Heart left ventricle (tissue), 16 donors: ENCODE measurements at regions not wholly inside any gene's neighbourhood (a gene's known extent, or its start where the extent isn't known, plus 50 kb on each side); places are given as distances from the start of the nearest gene placed in this dataset.

Experiments used
- ATAC-seq, 4 donors: fragments of 200-7000 bp; cut with Tn5 transposase; one replicate each; pipeline ENCODE4 v1.9.1; 2020 to 2022; ENCODE audit warnings: moderate library complexity in 4 of 4, mild to moderate bottlenecking in 3 of 4, moderate number of reproducible peaks in 1 of 4
- DNase-seq, 5 donors: peaks; one replicate each; pipeline ENCODE4 v3.0.0-alpha.2; 2020
- H3K27ac ChIP-seq, 12 donors: fragments of 200-600 bp; sonication (generic) in 4 of 12; one replicate each; pipeline versions ENCODE4 v1.5.0 to v1.8.0; 2016 to 2022; ENCODE audit warnings: mild to moderate bottlenecking in 2 of 12
- H3K27me3 ChIP-seq, 9 donors: fragments of 200-600 bp; sonication (generic) in 2 of 9; one replicate each; pipeline versions ENCODE4 v1.5.1 to v1.8.0; 2016 to 2022; ENCODE audit warnings: mild to moderate bottlenecking in 3 of 9
- H3K36me3 ChIP-seq, 9 donors: fragments of 200-600 bp; sonication (generic) in 2 of 9; one replicate each; pipeline versions ENCODE4 v1.5.0 to v1.8.0; 2018 to 2022; ENCODE audit warnings: mild to moderate bottlenecking in 2 of 9
- H3K4me1 ChIP-seq, 12 donors: fragments of 200-600 bp; sonication (generic) in 4 of 12; one replicate each; pipeline versions ENCODE4 v1.5.0 to v1.8.0; 2016 to 2022; ENCODE audit warnings: mild to moderate bottlenecking in 3 of 12
- H3K4me3 ChIP-seq, 12 donors: fragments of 200-600 bp; sonication (generic) in 4 of 12; one replicate each; pipeline versions ENCODE4 v1.5.0 to v1.8.0; 2017 to 2022; ENCODE audit warnings: mild to moderate bottlenecking in 9 of 12, moderate library complexity in 4 of 12
- H3K9me3 ChIP-seq, 12 donors: fragments of 200-600 bp; sonication (generic) in 4 of 12; one replicate each; pipeline versions ENCODE4 v1.5.0 to v1.8.0; 2016 to 2022; ENCODE audit warnings: mild to moderate bottlenecking in 1 of 12
- POLR2A ChIP-seq, 2 donors: fragments of 450-650 bp; IDR thresholded peaks; one replicate each; pipeline ENCODE4 v1.6.1; 2017; ENCODE audit warnings: antibody characterized with exemption in 2 of 2, mild to moderate bottlenecking in 2 of 2, moderate library complexity in 2 of 2
- WGBS, 4 donors: extraction: QIAGEN DNeasy Blood & Tissue Kit in 2 of 4; methylation state at CpG; one replicate each; pipeline versions ENCODE4 v1.1.5 to v1.1.7; 2013 to 2018; 5-methylcytosine and 5-hydroxymethylcytosine counted together
- intact Hi-C, 10 donors: fragments of 100-400 bp; cut with DNase I; formaldehyde crosslinking; loops; one replicate each; pipeline versions ENCODE4 v1.11.1 to v1.14.2; 2022
- TF ChIP-seq, protein P1 (sequence below), 12 donors: fragments of 200-600 bp; sonication (generic) in 4 of 12; IDR thresholded peaks; one replicate each; pipeline versions ENCODE4 v1.5.0 to v1.8.0; 2018 to 2022; ENCODE audit warnings: antibody characterized with exemption in 12 of 12, mild to moderate bottlenecking in 5 of 12
- donor health status: ischemic (EF 13 %, LVEDD 7.1; RV severe dilation, severe dysfunction).
- donor health status: healthy with polysubstance abuse.
- donor health status: DM: no; HTN: yes; CAD: no.
- donor health status: DM: no; HTN: no; CAD: no.
- donor health status: ischemic (EF 25% LVEDD 6.9; RV normal size, moderate dysfunction).
- donor health status: ischemic (EF 25% LVEDD 5.7; RV mildly dilated, moderate dysfunction).
- donor health status: healthy.
- donor health status: DM: yes; HTN: yes; CAD: no.
- donor health status: ischemic (EF 35%, LVEDD 5.7; RV mildly dilated, moderate dysfunction).
- donor health status: nonischemic (EF 11% LVEDD 7.7; RV severe dilation, severe dysfunction).
- donor health status: DM: yes; HTN: yes; CAD: no.
- donor health status: PGD.
- donor health status: ischemic (EF 29% LVEDD 5.4; RV normal size, mild dysfunction).
- donor health status: nonischemic (EF 23%, LVEDD 6.1; RV moderate dilation, normal function).

DNA sequence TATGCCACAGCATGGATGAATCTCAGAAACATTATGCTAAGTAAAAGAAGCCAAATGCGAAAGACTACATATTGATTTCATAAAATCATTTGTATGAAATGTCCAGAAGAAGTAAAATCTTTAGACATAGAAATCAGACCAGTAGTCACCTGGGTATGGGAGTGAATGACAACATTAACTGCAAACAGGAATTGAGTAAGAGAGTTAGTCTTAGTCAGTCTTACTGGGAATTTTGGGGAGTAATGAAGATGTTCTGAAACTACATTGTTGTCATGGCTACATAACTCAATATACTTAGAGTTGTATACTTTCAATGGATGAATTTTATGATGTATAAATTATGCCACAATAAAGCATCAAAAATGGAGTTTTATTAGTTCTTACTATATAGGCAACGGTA lies 107.8 kb upstream of the CHORDC1 start:
- Histone ChIP-seq H3K27me3 (no peaks in the 10 kb centered on the region), H3K27ac (no peak overlapping the region), H3K4me1 (no peaks in the 10 kb centered on the region), H3K9me3 (no peaks in the 10 kb centered on the region), H3K36me3 (no peaks in the 10 kb centered on the region), H3K4me3 (no peak overlapping the region)
- no peak for DNase-seq
- no peak for ATAC-seq
- TF ChIP-seq, protein P1, sequence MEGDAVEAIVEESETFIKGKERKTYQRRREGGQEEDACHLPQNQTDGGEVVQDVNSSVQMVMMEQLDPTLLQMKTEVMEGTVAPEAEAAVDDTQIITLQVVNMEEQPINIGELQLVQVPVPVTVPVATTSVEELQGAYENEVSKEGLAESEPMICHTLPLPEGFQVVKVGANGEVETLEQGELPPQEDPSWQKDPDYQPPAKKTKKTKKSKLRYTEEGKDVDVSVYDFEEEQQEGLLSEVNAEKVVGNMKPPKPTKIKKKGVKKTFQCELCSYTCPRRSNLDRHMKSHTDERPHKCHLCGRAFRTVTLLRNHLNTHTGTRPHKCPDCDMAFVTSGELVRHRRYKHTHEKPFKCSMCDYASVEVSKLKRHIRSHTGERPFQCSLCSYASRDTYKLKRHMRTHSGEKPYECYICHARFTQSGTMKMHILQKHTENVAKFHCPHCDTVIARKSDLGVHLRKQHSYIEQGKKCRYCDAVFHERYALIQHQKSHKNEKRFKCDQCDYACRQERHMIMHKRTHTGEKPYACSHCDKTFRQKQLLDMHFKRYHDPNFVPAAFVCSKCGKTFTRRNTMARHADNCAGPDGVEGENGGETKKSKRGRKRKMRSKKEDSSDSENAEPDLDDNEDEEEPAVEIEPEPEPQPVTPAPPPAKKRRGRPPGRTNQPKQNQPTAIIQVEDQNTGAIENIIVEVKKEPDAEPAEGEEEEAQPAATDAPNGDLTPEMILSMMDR (IDR thresholded peaks at IDR 0.05), result no peak
- TF ChIP-seq POLR2A (IDR thresholded peaks at IDR 0.05), result no peak
- intact Hi-C loops, result no loop called here
- 71 to 95% (median 92%) methylated on average over 2 of the region's 2 CpGs for WGBS, 4 donors

DNA sequence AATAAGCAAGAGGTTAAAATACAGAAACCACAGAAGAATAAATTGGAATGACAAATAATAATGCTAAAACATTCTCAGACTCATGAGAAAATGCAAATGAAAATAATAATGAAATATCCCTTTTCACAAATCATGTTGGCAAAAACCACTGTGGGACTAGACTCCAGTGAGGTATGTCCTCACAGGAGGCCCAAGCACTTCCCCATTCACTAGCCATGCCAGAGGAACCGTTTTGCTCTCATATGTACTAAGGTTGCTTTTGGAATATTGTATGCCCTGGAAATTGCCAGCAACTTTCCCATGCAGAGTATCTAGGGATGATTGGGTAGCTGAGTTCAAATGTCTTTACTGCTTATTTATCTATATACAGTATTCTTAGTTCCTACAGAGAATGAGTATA lies 106.2 kb upstream of the CHORDC1 start:
- 53 to 86% (median 65%) methylated on average over 1 of the region's 1 CpG for WGBS, 4 donors
- TF ChIP-seq POLR2A (IDR thresholded peaks at IDR 0.05), result no peak
- TF ChIP-seq, protein P1 (IDR thresholded peaks at IDR 0.05), result no peak
- Histone ChIP-seq H3K27ac (no peak overlapping the region), H3K36me3 (no peaks in the 10 kb centered on the region), H3K9me3 (peaks cover 0 to 4% (median 0%) of the 10 kb centered on the region in 12 donors), H3K4me1 (no peaks in the 10 kb centered on the region), H3K4me3 (no peak overlapping the region), H3K27me3 (no peaks in the 10 kb centered on the region)
- intact Hi-C loops, result no loop called here
- DNase-seq (no peak), ATAC-seq (no peak)

DNA sequence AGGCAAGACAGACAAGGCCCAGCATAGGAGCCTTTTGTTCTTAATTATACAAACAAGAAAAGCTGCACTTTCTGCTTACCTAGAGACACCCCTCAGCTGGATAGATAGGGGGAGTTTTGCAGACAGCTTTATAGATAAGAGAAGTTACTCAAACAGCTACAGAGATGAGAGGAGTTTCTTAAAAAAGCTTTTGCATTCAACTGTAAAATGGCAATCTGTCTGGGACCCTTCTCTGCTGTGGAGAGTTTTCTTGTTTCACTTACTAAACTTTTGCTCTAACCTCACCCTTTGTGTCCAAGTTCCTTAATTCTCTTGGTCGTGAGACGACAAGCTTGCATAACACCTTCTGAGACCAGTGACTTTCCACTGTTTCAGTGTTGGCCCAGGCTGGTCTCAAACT lies 103.8 kb upstream of the CHORDC1 start:
- Histone ChIP-seq H3K27ac (no peak overlapping the region), H3K4me1 (no peaks in the 10 kb centered on the region), H3K9me3 (peaks cover 0 to 4% (median 0%) of the 10 kb centered on the region in 12 donors), H3K36me3 (no peaks in the 10 kb centered on the region), H3K4me3 (no peak overlapping the region), H3K27me3 (no peaks in the 10 kb centered on the region)
- 48 to 58% (median 54%) methylated on average over 2 of the region's 2 CpGs for WGBS, 4 donors
- TF ChIP-seq, protein P1 (IDR thresholded peaks at IDR 0.05), result no peak
- no peak for TF ChIP-seq POLR2A (IDR thresholded peaks at IDR 0.05)
- ATAC-seq, result no peak
- no peak for DNase-seq
- intact Hi-C loops, result no loop called here

DNA sequence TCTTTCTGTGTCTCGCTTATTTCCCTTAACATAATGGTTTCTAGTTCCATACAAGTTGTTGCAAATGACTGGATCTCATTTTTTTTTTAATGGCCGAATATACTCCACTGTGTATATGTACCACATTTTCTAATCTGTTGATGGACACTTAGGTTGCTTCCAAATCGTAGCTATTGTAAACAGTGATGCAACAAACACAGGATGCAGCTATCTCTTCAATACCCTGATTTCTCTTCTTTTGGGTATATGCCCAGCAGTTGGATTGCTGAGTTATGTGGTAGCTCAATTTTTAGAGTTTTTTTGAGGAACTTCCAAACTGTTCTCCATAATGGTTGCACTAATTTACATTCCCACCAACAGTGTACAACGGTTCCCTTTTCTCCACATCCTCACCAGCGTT lies 100.4 kb upstream of the CHORDC1 start:
- Histone ChIP-seq H3K4me3 (no peak overlapping the region), H3K36me3 (no peaks in the 10 kb centered on the region), H3K27ac (no peak overlapping the region), H3K27me3 (no peaks in the 10 kb centered on the region), H3K4me1 (no peaks in the 10 kb centered on the region), H3K9me3 (peaks cover 0 to 6% (median 0%) of the 10 kb centered on the region in 12 donors)
- intact Hi-C loops, result no loop called here
- WGBS, 4 donors, result 85 to 87% (median 86%) methylated on average over 5 of the region's 5 CpGs
- no peak for ATAC-seq
- DNase-seq, result no peak
- TF ChIP-seq, protein P1 (IDR thresholded peaks at IDR 0.05), result no peak
- no peak for TF ChIP-seq POLR2A (IDR thresholded peaks at IDR 0.05)
